Upper lobe of left lung (tissue), 6 donors: ENCODE measurements at regions not wholly inside any gene's neighbourhood (a gene's known extent, or its start where the extent isn't known, plus 50 kb on each side); places are given as distances from the start of the nearest gene placed in this dataset.

Experiments
- ATAC-seq, 2 donors: fragments of 200-7000 bp; cut with Tn5 transposase; one replicate each; pipeline ENCODE4 v1.9.1; 2022; ENCODE audit warnings: mild to moderate bottlenecking in 2 of 2, moderate library complexity in 2 of 2; ENCODE audit not compliant: low FRiP score in 2 of 2
- DNase-seq, 2 donors: peaks; one replicate each; pipeline ENCODE4 v3.0.0-alpha.2; 2019 to 2020
- H3K27ac ChIP-seq, 4 donors: fragments of 200-600 bp; sonication (generic); one replicate each; pipeline ENCODE4 v1.5.1; 2016 to 2019
- H3K27me3 ChIP-seq, 4 donors: fragments of 200-600 bp; sonication (generic); one replicate each; pipeline ENCODE4 v1.5.1; 2017 to 2019
- H3K36me3 ChIP-seq, 4 donors: fragments of 200-600 bp; sonication (generic); one replicate each; pipeline ENCODE4 v1.5.1; 2016 to 2019
- H3K4me1 ChIP-seq, 4 donors: fragments of 200-600 bp; sonication (generic); one replicate each; pipeline ENCODE4 v1.5.1; 2018 to 2019
- H3K4me3 ChIP-seq, 4 donors: fragments of 200-600 bp; sonication (generic); one replicate each; pipeline ENCODE4 v1.5.1; 2017 to 2019; ENCODE audit warnings: mild to moderate bottlenecking in 2 of 4, moderate library complexity in 1 of 4
- H3K9me3 ChIP-seq, 4 donors: fragments of 200-600 bp; sonication (generic); one replicate each; pipeline ENCODE4 v1.5.1; 2018 to 2019
- EP300 ChIP-seq, 4 donors: sonication (generic); formaldehyde crosslinking; IDR thresholded peaks; one replicate each; pipeline ENCODE4 v1.5.1; 2017; ENCODE audit warnings: antibody characterized with exemption in 4 of 4, control low read depth in 2 of 4
- POLR2A ChIP-seq, 4 donors: fragments of 450-650 bp; IDR thresholded peaks; one replicate each; pipeline ENCODE4 v1.5.1; 2016 to 2017; ENCODE audit warnings: antibody characterized with exemption in 4 of 4, mild to moderate bottlenecking in 2 of 4
- POLR2AphosphoS5 ChIP-seq, 2 donors: sonication (generic); formaldehyde crosslinking; IDR thresholded peaks; one replicate each; pipeline ENCODE4 v1.5.1; 2017; ENCODE audit warnings: antibody characterized with exemption in 2 of 2
- WGBS, 2 donors: methylation state at CpG; one replicate each; pipeline ENCODE4 v1.1.5; 2017 to 2018; 5-methylcytosine and 5-hydroxymethylcytosine counted together
- TF ChIP-seq, protein P1 (sequence below), 6 experiments: fragments of 450-650 bp in 4 of 6; fragments of 200-600 bp in 2 of 6; sonication (generic) in 2 of 6; IDR thresholded peaks; one replicate each; pipeline ENCODE4 v1.5.1; 2016 to 2019; ENCODE audit warnings: antibody characterized with exemption in 6 of 6
- donor health status: DM: no; HTN: no; CAD: no; lungs with moderate emphysema.
- donor health status: DM: no; HTN: yes; CAD: no; lungs with severe emphysema.

DNA sequence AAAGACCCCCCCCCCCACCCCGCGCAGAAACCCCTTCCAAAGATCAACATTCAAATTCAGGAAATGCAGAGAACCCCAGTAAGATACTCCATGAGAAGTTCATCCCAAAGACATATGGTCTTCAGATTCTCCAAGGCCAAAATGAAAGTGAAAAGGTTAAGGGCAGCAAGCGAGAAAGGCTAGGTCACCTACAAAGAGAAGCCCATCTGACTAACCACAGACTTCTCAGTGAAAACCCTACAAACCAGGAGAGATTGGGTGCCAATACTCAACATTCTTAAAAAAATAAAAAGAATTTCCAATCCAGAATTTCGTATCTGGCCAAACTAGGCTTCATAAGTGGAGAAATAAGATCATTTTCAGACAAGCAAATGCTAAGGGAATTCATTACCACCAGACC lies 175.2 kb downstream of the RND3 start:
- Histone ChIP-seq H3K9me3 (peaks cover 0 to 6% (median 2%) of the 10 kb centered on the region in 4 donors), H3K36me3 (no peaks in the 10 kb centered on the region), H3K4me1 (no peaks in the 10 kb centered on the region), H3K27ac (no peak overlapping the region), H3K27me3 (no peaks in the 10 kb centered on the region), H3K4me3 (no peak overlapping the region)
- DNase-seq (no peak), ATAC-seq (no peak)
- 85 to 88% methylated on average over 4 of the region's 4 CpGs for WGBS, 2 donors
- TF ChIP-seq, protein P1, sequence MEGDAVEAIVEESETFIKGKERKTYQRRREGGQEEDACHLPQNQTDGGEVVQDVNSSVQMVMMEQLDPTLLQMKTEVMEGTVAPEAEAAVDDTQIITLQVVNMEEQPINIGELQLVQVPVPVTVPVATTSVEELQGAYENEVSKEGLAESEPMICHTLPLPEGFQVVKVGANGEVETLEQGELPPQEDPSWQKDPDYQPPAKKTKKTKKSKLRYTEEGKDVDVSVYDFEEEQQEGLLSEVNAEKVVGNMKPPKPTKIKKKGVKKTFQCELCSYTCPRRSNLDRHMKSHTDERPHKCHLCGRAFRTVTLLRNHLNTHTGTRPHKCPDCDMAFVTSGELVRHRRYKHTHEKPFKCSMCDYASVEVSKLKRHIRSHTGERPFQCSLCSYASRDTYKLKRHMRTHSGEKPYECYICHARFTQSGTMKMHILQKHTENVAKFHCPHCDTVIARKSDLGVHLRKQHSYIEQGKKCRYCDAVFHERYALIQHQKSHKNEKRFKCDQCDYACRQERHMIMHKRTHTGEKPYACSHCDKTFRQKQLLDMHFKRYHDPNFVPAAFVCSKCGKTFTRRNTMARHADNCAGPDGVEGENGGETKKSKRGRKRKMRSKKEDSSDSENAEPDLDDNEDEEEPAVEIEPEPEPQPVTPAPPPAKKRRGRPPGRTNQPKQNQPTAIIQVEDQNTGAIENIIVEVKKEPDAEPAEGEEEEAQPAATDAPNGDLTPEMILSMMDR (IDR thresholded peaks at IDR 0.05): no peak
- TF ChIP-seq POLR2A (IDR thresholded peaks at IDR 0.05): no peak
- no peak for TF ChIP-seq EP300 (IDR thresholded peaks at IDR 0.05)
- no peak for TF ChIP-seq POLR2AphosphoS5 (IDR thresholded peaks at IDR 0.05)

DNA sequence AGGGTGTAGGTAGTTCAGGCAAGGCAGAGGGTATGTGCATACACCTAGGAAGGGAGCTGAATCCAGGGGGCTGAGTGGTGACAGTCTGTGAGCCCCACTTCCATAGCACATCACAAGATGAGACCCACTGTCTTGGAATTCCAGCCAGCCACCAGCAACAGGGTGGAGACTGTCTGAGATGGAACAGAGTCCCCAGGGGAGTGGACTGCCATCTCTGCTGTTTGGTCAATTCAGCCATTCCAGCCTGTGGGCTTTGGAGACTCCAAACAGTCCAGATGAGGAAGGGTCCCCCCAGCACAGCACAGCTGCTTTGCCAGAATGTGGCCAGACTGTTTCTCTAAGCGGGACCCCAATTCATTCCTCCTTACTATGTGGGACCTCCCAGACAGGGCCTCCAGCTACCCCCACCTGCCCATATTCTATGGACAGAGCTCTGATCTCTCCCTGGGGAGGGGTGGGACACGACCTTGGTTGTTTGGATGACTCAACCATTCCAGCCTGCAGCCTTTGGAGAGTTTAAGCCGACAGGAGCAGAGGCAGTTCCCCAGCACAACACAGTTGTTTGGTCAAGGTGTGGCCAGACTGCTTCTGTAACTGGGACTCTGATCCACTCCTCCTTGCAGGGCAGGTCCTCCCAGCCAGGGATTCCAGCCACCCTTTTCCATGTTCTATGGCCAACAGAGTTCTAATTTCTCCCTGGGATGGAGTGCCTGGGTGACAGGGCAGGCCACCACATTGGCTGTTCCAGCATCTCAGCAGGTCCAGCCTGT lies 178.0 kb downstream of the RND3 start:
- ATAC-seq (peak; percentile 26 to 57), DNase-seq (no peak)
- H3K9me3 ChIP-seq: peaks cover 0 to 1% (median 0%) of the 10 kb centered on the region in 4 donors
- no peaks in the 10 kb centered on the region for H3K36me3 ChIP-seq
- H3K4me3 ChIP-seq: no peak overlapping the region
- whole genome bisulfite sequencing, 2 donors: 79 to 89% methylated on average over 3 of the region's 3 CpGs
- no peak for TF ChIP-seq EP300 (IDR thresholded peaks at IDR 0.05)
- no peak for TF ChIP-seq POLR2A (IDR thresholded peaks at IDR 0.05)
- TF ChIP-seq, protein P1 (IDR thresholded peaks at IDR 0.05): no peak
- TF ChIP-seq POLR2AphosphoS5 (IDR thresholded peaks at IDR 0.05): no peak
- no peak overlapping the region for H3K27ac ChIP-seq
- no peaks in the 10 kb centered on the region for H3K27me3 ChIP-seq
- no peaks in the 10 kb centered on the region for H3K4me1 ChIP-seq

DNA sequence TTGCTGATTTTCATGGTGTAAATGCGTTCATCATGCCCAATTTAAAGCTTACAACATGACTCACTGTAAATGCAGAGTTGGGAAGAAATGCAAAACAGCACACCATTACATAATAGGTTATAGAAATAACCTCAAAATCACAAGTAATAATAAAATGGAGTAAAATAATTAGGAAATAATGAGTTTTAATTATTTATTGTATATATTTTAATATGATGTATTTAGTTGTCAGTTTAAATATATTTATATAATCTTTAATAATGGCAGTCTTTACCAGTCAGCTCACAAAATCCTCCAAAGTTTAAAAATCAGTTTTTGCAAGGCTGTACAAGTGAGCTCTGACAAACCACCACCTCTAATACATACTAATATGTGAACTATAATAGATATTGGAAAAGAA lies 180.2 kb downstream of the RND3 start:
- TF ChIP-seq EP300 (IDR thresholded peaks at IDR 0.05) (no peak), POLR2AphosphoS5 (IDR thresholded peaks at IDR 0.05) (no peak), POLR2A (IDR thresholded peaks at IDR 0.05) (no peak)
- TF ChIP-seq, protein P1 (IDR thresholded peaks at IDR 0.05): no peak
- H3K4me1 ChIP-seq: no peaks in the 10 kb centered on the region
- no peak for DNase-seq
- no peaks in the 10 kb centered on the region for H3K27me3 ChIP-seq
- 86 to 91% methylated on average over 1 of the region's 1 CpG for WGBS, 2 donors
- ATAC-seq: no peak
- H3K9me3 ChIP-seq: peaks cover 3 to 17% (median 9%) of the 10 kb centered on the region in 4 donors
- H3K4me3 ChIP-seq: no peak overlapping the region
- no peaks in the 10 kb centered on the region for H3K36me3 ChIP-seq
- H3K27ac ChIP-seq: no peak overlapping the region

DNA sequence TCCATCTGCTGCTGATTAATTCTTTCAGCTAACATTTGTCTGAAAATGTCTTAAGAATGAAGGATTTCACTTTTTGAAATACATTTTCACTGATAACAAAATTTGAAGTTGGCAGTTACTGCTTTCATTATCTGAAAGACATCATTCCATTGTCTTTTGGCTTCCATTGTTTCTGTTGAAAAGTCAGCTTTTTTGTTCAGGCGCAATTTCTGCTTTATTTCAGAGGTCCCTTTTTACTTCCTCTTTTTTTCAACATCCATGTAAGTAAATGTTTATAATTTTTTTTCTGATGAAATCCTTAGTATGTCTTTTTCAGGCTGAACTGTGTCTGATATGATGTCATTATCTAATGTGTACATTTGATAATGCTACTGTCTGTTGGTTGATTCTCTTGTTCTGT lies 184.2 kb downstream of the RND3 start:
- H3K9me3 ChIP-seq: peaks cover 3 to 17% (median 9%) of the 10 kb centered on the region in 4 donors
- no peaks in the 10 kb centered on the region for H3K27me3 ChIP-seq
- DNase-seq: no peak
- no peaks in the 10 kb centered on the region for H3K4me1 ChIP-seq
- no peak overlapping the region for H3K4me3 ChIP-seq
- WGBS, 2 donors: 85 to 92% methylated on average over 1 of the region's 1 CpG
- TF ChIP-seq POLR2AphosphoS5 (IDR thresholded peaks at IDR 0.05): no peak
- TF ChIP-seq, protein P1 (IDR thresholded peaks at IDR 0.05): no peak
- no peak for TF ChIP-seq EP300 (IDR thresholded peaks at IDR 0.05)
- TF ChIP-seq POLR2A (IDR thresholded peaks at IDR 0.05): no peak
- ATAC-seq: no peak
- no peaks in the 10 kb centered on the region for H3K36me3 ChIP-seq
- no peak overlapping the region for H3K27ac ChIP-seq
